ENCODE measurements at regions not wholly inside any gene's neighbourhood (a gene's known extent, or its start where the extent isn't known, plus 50 kb on each side); places are given as distances from the start of the nearest gene placed in this dataset.
A peak's percentile ranks its signal among the peaks of the same experiment; 100 is the strongest.
"Not testable (repeated sequence)": the region's sequence is repeated elsewhere in the genome, so short reads cannot be mapped to it uniquely, and the experiment has no call there.

GRCh38 chr9:102445906-102446305 lies 549.2 kb upstream of the CYLC2 start:
- TF ChIP-seq ZFX (IDR thresholded peaks at IDR 0.05; ENCODE audit: borderline replicate concordance) (no peak), CTCF (IDR thresholded peaks at IDR 0.05) (no peak)

GRCh38 chr9:102445181-102445747 lies 549.9 kb upstream of the CYLC2 start:
- H3K27ac ChIP-seq = no peak overlapping the region
- TF ChIP-seq ZFX (IDR thresholded peaks at IDR 0.05; ENCODE audit: borderline replicate concordance) (no peak), CTCF (IDR thresholded peaks at IDR 0.05) (no peak)

More at GRCh38 chr9:102445906-102446305, 549.2 kb upstream of the CYLC2 start:
- H3K27ac ChIP-seq = no peak overlapping the region

- TF ChIP-seq ZFX (IDR thresholded peaks at IDR 0.05; ENCODE audit: borderline replicate concordance) = no peak
- no peak overlapping the region for H3K27ac ChIP-seq
Measured at GRCh38 chr9:102439583-102439982, 555.5 kb upstream of the CYLC2 start.

- H3K27ac ChIP-seq = not testable (repeated sequence)
Measured at GRCh38 chr9:102436599-102436998, 558.5 kb upstream of the CYLC2 start.

- TF ChIP-seq ZFX (IDR thresholded peaks at IDR 0.05; ENCODE audit: borderline replicate concordance) = no peak
- TF ChIP-seq CTCF (IDR thresholded peaks at IDR 0.05) = no peak
- H3K27ac ChIP-seq = no peak overlapping the region
Measured at GRCh38 chr9:102435427-102435826, 559.7 kb upstream of the CYLC2 start.

- no peak for TF ChIP-seq CTCF (IDR thresholded peaks at IDR 0.05)
- no peak overlapping the region for H3K27ac ChIP-seq
Measured at GRCh38 chr9:102434545-102434944, 560.6 kb upstream of the CYLC2 start.

- TF ChIP-seq ZFX (IDR thresholded peaks at IDR 0.05; ENCODE audit: borderline replicate concordance) (no peak), CTCF (IDR thresholded peaks at IDR 0.05) (peak; percentile 26; the same call in 1 of the 2 replicates)
Measured at GRCh38 chr9:102428305-102428704, 566.8 kb upstream of the CYLC2 start.

GRCh38 chr9:102416251-102416650 lies 578.9 kb upstream of the CYLC2 start:
- H3K27ac ChIP-seq = not testable (repeated sequence)

More at GRCh38 chr9:102428305-102428704, 566.8 kb upstream of the CYLC2 start:
- no peak overlapping the region for H3K27ac ChIP-seq

- TF ChIP-seq CTCF (IDR thresholded peaks at IDR 0.05) = no peak
- H3K27ac ChIP-seq = no peak overlapping the region
Measured at GRCh38 chr9:102405218-102405867, 589.8 kb upstream of the CYLC2 start.
